Spleen (tissue), 7 donors: ENCODE measurements at regions not wholly inside any gene's neighbourhood (a gene's known extent, or its start where the extent isn't known, plus 50 kb on each side); places are given as distances from the start of the nearest gene placed in this dataset.

Source experiments
- POLR2A ChIP-seq, 3 donors: fragments of 450-650 bp; IDR thresholded peaks; one replicate each; pipeline ENCODE4 v1.5.1; 2017; ENCODE audit warnings: antibody characterized with exemption in 3 of 3, mild to moderate bottlenecking in 1 of 3
- TF ChIP-seq, protein P1 (sequence below), 11 experiments: fragments of 200-600 bp in 7 of 11; fragments of 450-650 bp in 4 of 11; sonication (generic) in 4 of 11; IDR thresholded peaks in 8 of 11; conservative IDR thresholded peaks in 3 of 11; 1 replicate in 7 of 11; 2 replicates in 4 of 11; pipeline versions ENCODE4 v1.4.0 to v1.8.0; 2016 to 2021; ENCODE audit warnings: antibody characterized with exemption in 11 of 11, inconsistent platforms in 4 of 11, mild to moderate bottlenecking in 1 of 11
- donor health status: DM: no; HTN: no; CAD: no; lungs with moderate emphysema.
- donor health status: DM: no; HTN: no; CAD: no.
- donor health status: DM: no; HTN: no; CAD: no.

GRCh38 chr10:71083716-71083975 lies 128.7 kb upstream of the UNC5B start:
- TF ChIP-seq, protein P1, sequence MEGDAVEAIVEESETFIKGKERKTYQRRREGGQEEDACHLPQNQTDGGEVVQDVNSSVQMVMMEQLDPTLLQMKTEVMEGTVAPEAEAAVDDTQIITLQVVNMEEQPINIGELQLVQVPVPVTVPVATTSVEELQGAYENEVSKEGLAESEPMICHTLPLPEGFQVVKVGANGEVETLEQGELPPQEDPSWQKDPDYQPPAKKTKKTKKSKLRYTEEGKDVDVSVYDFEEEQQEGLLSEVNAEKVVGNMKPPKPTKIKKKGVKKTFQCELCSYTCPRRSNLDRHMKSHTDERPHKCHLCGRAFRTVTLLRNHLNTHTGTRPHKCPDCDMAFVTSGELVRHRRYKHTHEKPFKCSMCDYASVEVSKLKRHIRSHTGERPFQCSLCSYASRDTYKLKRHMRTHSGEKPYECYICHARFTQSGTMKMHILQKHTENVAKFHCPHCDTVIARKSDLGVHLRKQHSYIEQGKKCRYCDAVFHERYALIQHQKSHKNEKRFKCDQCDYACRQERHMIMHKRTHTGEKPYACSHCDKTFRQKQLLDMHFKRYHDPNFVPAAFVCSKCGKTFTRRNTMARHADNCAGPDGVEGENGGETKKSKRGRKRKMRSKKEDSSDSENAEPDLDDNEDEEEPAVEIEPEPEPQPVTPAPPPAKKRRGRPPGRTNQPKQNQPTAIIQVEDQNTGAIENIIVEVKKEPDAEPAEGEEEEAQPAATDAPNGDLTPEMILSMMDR (IDR thresholded peaks at IDR 0.05 in 8 of 11, conservative IDR thresholded peaks at IDR 0.05 in 3 of 11), result no peak
- TF ChIP-seq POLR2A (IDR thresholded peaks at IDR 0.05), result no peak
